GM19372 (cell line): ENCODE measurements at regions not wholly inside any gene's neighbourhood (a gene's known extent, or its start where the extent isn't known, plus 50 kb on each side); places are given as distances from the start of the nearest gene placed in this dataset.
"Not testable (repeated sequence)": the region's sequence is repeated elsewhere in the genome, so short reads cannot be mapped to it uniquely, and the experiment has no call there.

Experiments used
- ATAC-seq: cut with Tn5 transposase; IDR thresholded peaks from one replicate; pipeline ENCODE4 v1.9.1; 2021; ENCODE audit warnings: mild to moderate bottlenecking, low read depth, moderate library complexity; ENCODE audit not compliant: unreplicated experiment

GRCh38 chr1:163471779-163472650 is 150.3 kb downstream of the NUF2 start:
- ATAC-seq: no peak

GRCh38 chr1:163472651-163473248 is 151.0 kb downstream of the NUF2 start:
- no peak for ATAC-seq

DNA sequence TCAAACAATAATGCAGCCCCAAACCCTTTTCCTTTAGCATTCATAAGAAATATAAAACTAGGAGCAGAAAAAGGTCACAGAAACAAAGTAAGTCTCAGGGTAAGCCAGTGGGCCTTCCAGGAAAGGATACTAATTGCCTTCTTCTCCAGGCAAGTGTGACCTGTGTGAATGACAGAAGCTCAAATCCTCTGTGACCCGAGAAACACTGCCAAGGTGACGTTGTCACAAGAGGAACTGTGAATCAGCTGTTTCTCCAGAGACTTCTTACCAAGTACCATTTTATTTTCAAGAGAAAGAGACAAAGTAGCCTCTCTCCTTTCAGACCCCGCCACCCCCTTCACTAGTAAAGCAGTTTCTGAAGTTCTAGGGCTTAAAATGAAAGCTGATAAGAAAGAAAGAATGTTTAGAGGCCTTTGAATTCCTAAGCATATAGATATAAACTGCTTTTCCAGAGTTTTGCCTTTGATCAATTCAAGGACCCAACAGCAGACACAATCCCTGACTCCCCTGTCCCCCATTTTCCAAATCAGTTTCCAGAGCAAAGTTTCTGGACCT is 155.6 kb downstream of the NUF2 start:
- ATAC-seq: no peak

- not testable (repeated sequence) for ATAC-seq
These were observed 176.9 kb downstream of the NUF2 start for GRCh38 chr1:163498391-163499330.

DNA sequence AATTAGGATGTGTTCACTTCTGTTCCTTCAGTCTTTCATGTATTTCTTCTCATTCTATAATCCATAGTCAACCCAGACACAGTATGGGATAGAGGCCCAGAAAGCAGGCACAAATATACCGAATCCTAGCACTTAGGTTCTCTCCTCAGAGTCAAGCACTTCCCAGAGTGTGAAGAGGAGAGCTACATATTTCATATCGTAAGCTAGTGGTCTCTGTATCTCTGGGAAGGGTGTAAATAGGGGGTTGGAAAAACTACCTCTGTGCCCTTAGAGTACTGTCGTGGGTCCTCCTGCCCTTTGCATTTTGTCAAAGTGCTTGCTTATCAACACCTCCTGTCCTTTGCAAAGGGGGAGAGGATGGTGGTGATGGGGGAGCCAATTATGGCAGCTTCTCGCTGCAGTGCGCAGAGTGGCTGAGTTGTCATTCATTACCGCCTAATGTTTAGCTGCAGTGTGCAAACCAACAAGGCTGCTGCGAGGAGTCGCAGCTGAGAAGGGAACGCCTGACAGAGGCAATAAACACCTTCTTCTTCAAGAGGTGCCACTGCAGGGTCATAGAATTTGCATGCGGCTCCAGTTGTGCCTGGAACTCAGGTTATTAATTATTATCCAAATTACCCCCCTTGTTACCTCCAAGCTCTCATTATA is 182.7 kb downstream of the NUF2 start:
- no peak for ATAC-seq

DNA sequence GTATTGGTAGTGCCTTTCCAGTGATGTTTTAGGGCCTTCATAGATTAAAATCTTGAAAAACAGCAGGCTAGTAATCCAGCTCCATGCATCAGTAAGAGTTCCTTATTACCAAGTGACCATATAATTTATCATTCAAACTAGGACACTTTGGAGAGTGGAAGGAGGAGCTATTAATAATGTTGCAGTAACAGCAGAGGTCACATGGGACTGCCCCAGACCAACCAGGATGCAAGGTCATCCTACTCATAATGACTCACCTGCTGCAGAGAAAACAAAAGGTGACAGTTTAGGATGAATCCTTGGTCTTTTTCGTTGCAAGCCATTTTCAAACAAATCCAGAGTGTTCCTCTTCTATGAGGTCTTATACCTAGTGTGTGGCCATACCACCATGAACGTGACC is 187.4 kb downstream of the NUF2 start:
- no peak for ATAC-seq

DNA sequence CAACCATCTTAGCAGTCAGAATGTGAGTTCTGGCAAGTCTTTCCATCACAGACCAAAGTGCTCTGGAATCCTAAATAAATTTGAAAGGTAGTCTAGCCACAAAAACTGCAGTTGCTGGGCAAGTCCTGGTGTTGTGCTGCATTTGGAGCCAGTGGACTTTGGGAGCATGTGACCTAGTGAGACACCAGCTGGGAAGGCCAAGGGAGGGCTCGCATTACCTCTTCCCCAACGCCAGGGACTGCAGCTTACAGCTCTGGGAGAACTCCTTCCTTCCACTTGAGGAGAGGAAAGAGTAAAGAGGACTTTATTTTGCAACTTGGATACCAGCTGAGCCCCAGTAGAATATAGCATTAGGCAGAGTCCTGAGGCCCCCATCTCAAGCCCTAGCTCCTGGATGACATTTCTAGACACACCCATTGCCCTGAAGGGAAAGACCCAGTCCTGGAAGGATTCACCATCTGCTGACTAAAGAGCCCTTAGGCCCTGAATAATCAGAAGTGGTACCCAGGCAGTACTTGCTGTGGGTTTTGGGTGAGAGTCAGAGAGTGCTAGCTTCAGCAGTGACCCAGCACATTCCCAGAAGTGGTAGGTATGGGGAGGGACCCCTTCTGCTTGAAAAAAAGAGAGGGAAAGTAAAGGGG is 190.7 kb downstream of the NUF2 start:
- ATAC-seq: no peak

DNA sequence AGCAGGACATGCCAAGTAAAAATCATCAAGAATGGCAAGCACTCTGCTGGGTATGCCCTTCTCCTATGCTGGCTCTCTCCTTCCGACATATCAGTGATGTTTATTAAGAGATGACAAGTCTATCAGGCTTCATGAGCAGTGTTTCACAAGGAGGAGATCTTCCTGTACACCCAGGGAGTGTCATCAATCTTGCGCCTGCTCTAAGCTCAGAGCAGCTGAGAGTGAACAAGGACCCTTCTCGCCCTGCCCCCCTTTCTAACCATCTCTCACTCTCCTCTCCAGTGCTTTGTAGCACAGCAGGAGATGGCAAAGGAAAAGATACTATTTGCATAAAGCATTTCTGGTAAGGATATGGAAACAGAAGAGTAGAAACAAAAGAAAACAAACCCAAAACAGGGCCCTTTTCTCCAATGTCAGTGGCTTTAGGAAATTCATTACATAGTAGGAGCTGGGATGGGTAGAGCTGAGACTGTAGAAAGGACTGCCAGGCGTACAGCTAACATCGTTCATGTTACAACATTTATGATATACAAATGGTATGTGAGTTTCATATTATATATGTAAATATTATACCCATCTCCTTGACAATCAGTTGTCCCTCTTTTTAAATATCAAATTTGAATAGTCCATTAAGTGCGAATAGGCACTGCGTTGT is 201.7 kb downstream of the NUF2 start:
- no peak for ATAC-seq

GRCh38 chr1:163528710-163529348 is 207.1 kb downstream of the NUF2 start:
- ATAC-seq: peak; percentile 75

DNA sequence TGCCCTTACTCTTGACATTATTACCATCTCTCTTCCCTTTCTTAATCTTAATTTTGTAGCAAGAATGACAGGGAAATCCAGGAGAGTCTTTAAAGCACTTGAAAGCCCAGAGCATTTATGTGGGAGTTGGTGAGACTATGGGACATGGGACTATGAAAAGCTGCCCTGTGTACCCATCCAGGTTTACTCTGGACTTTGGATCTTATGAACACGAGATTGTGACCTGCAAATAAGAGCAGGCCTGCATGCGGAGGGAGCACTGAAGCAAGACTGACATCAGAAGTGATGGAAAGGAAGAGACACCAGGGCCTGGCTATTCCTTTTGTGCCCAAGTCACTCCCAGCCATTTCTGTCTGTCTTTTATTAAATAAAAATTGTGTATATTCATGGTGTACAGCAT is 209.6 kb downstream of the NUF2 start:
- no peak for ATAC-seq

- ATAC-seq: no peak
These were observed 213.6 kb downstream of the NUF2 start for GRCh38 chr1:163535401-163535800.

DNA sequence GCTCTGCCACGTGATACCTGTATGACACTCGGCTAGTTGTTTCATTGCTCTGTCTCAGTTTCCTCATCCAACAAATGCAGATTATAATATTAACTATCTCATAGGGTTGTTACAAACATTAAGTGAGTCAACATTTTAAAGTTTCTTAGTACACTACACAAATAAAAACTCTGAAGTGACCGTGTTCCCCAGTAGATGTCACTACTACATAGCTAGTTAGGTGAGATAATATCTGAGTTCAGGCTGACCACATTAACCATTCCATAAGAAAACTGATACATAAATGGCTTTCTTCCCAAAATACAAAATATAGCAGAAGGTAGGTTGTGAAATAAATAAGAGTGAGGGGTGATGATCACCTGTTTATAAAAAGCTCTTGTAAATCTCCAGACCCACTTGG is 214.1 kb downstream of the NUF2 start:
- no peak for ATAC-seq

DNA sequence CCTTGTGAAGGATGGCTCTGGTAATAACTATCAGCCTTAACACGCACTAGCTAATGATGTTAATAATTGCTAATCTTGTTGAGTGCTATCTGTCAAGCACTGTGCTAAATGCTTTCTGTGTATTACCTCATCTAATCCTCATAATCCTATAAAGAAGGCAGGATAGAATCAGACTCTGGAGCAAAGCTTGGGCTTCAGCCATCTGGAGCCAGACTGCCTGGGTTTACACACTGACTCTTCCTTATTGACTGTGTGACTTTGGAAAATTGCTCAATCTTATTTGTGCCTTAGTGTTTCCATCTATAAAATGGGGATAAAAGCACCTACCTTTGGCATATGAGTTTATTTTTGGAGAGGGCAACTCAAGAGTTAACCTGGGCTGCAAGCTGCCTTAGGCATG is 216.1 kb downstream of the NUF2 start:
- ATAC-seq: no peak

DNA sequence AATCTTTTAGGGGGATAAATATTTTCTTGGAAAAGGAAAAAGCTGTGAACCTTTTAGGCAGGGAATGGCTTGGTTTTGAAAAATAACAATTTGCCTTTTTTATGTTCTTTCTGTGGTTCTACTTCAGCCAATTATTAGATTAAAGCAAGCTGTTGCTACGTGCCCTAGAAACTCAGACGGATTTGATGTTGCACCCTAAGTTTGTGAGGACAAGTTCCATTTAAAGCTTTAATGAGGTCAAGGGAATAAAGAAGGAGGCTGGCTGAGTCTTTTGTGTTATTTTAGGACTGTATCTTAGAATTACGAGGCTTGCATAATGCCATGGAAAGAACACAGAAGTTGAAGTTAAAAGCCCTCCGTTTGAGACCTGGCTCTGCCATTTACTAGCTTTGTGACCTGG is 216.9 kb downstream of the NUF2 start:
- no peak for ATAC-seq

GRCh38 chr1:163540727-163541126 is 219.0 kb downstream of the NUF2 start:
- ATAC-seq: no peak

- no peak for ATAC-seq
These were observed 222.7 kb downstream of the NUF2 start for GRCh38 chr1:163544441-163544840.

DNA sequence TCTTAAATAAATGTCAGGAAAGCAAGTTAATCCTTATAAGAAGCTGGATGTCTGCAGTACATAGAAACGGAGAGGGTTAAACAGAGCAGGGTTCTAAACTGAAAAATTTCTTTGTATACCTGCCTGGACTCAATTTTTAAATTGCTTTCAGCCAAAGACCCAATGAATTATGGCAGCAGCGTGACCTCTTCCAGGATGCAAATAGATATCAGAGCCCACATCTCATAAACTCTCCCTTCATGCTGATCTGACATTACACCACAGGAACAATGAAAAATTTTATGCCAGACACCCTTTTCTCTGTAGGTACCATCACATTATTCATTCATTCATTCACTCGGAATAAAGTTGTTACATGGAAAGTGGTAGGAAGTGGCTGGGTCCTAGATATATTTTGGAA is 236.4 kb downstream of the NUF2 start:
- ATAC-seq: no peak

DNA sequence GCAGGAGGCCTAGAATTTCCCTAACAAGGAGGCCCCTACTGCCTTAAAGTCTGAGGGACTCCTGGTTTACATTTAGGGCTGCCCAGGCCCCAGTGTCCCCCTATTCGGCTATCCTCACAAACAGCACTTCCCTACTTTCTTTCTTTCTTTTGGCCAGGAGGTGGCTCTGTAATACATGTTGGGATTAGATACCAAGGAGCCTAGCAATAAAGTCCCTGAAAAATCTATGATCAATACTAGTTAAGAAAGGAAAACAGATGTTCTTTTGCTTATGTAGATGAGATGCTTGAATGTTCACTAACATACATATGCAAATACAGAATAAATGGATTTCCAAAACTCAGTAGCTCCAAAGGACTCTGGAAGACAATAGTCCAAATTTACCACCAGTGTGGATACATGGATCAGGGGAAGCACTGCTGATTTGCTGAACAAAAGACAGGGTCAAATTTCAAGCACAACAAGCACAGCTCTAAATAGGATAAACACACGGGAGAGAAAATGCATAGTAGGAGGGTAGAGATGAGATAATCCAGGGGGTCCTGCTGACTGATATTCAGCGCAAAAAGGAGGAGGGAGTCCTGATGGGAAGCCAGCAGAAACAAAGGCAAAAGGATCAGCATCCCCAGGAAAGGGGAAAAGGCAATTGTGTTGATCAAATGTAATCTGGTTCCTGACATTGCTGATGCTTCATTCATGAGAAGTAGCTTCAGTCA is 240.0 kb downstream of the NUF2 start:
- no peak for ATAC-seq
